Trophoblast cell (in vitro differentiated cells and primary cell): ENCODE measurements at regions not wholly inside any gene's neighbourhood (a gene's known extent, or its start where the extent isn't known, plus 50 kb on each side); places are given as distances from the start of the nearest gene placed in this dataset.

Experiments
- DNase-seq, 2 donors: peaks; one replicate each; pipeline ENCODE4 v3.0.0-alpha.2; 2016
- H2AFZ ChIP-seq: 2 replicates; pipeline ENCODE4 v1.6.1; 2013; ENCODE audit warnings: low read length, moderate library complexity, mild to moderate bottlenecking; ENCODE audit not compliant: insufficient read depth, poor library complexity
- H2AK5ac ChIP-seq: 2 replicates; pipeline ENCODE4 v1.6.1; 2013; ENCODE audit warnings: mild to moderate bottlenecking, low read length
- H2BK120ac ChIP-seq: 2 replicates; pipeline ENCODE4 v1.6.1; 2013; ENCODE audit warnings: low read length, mild to moderate bottlenecking, moderate library complexity; ENCODE audit not compliant: insufficient read depth, poor library complexity
- H2BK12ac ChIP-seq: 2 replicates; pipeline ENCODE4 v1.6.1; 2013; ENCODE audit warnings: mild to moderate bottlenecking, low read length, moderate library complexity
- H2BK5ac ChIP-seq: 2 replicates; pipeline ENCODE4 v1.6.1; 2013; ENCODE audit warnings: low read length, low read depth, moderate library complexity, mild to moderate bottlenecking; ENCODE audit not compliant: poor library complexity
- H3K14ac ChIP-seq: 2 replicates; pipeline ENCODE4 v1.6.1; 2013; ENCODE audit warnings: mild to moderate bottlenecking, low read length
- H3K18ac ChIP-seq: 2 replicates; pipeline ENCODE4 v1.6.1; 2013; ENCODE audit warnings: mild to moderate bottlenecking, low read length
- H3K23ac ChIP-seq: 2 replicates; pipeline ENCODE4 v1.6.1; 2013; ENCODE audit warnings: low read length
- H3K27ac ChIP-seq: 2 replicates; pipeline ENCODE4 v1.5.1; 2013; ENCODE audit warnings: low read depth, mild to moderate bottlenecking, inconsistent platforms, low read length, moderate library complexity
- H3K27me3 ChIP-seq: 2 replicates; pipeline ENCODE4 v1.6.1; 2013; ENCODE audit warnings: inconsistent platforms, mild to moderate bottlenecking, low read length, moderate library complexity; ENCODE audit not compliant: insufficient read depth
- H3K36me3 ChIP-seq, 2 experiments: 1 replicate in 1 of 2; 2 replicates in 1 of 2; pipeline ENCODE4 v1.6.1; 2013; ENCODE audit warnings: low read length in 2 of 2, mild to moderate bottlenecking in 2 of 2, moderate library complexity in 1 of 2; ENCODE audit not compliant: insufficient read depth in 2 of 2, control insufficient read depth in 1 of 2
- H3K4ac ChIP-seq: 2 replicates; pipeline ENCODE4 v1.6.1; 2013; ENCODE audit warnings: low read depth, mild to moderate bottlenecking, low read length, moderate library complexity
- H3K4me1 ChIP-seq, 2 experiments: 1 replicate in 1 of 2; 2 replicates in 1 of 2; pipeline ENCODE4 v1.6.1; 2013; ENCODE audit warnings: low read length in 2 of 2, mild to moderate bottlenecking in 2 of 2, moderate library complexity in 1 of 2; ENCODE audit not compliant: insufficient read depth in 2 of 2, control insufficient read depth in 1 of 2
- H3K4me2 ChIP-seq: 2 replicates; pipeline ENCODE4 v1.6.1; 2013; ENCODE audit warnings: inconsistent platforms, mild to moderate bottlenecking, low read length, moderate library complexity
- H3K4me3 ChIP-seq: 2 replicates; pipeline ENCODE4 v1.5.1; 2013; ENCODE audit warnings: mild to moderate bottlenecking, low read depth, low read length, inconsistent platforms
- H3K79me1 ChIP-seq: one replicate; pipeline ENCODE4 v1.6.1; 2013; ENCODE audit warnings: low read length
- H3K79me2 ChIP-seq: 2 replicates; pipeline ENCODE4 v1.6.1; 2013; ENCODE audit warnings: low read length, mild to moderate bottlenecking; ENCODE audit not compliant: control insufficient read depth, insufficient read depth, poor library complexity
- H3K9ac ChIP-seq: 2 replicates; pipeline ENCODE4 v1.6.1; 2013; ENCODE audit warnings: mild to moderate bottlenecking, low read length
- H3K9me3 ChIP-seq: 2 replicates; pipeline ENCODE4 v1.6.1; 2013; ENCODE audit warnings: low read depth, mild to moderate bottlenecking, control low read depth, inconsistent platforms, low read length; ENCODE audit not compliant: insufficient read depth
- H4K12ac ChIP-seq: 2 replicates; pipeline ENCODE4 v1.6.1; 2013; ENCODE audit warnings: low read depth, mild to moderate bottlenecking, low read length, moderate library complexity
- H4K8ac ChIP-seq: 2 replicates; pipeline ENCODE4 v1.6.1; 2013; ENCODE audit warnings: low read depth, mild to moderate bottlenecking, low read length, moderate library complexity
- H4K91ac ChIP-seq: one replicate; pipeline ENCODE4 v1.6.1; 2013; ENCODE audit warnings: low read depth, mild to moderate bottlenecking, low read length, moderate library complexity
- WGBS: extraction: QIAGEN DNeasy Blood & Tissue Kit; methylation state at CpG from one replicate; pipeline ENCODE4 v1.1.7; 2013; ENCODE audit warnings: missing lambda C conversion rate; ENCODE audit not compliant: insufficient read length, insufficient coverage; ENCODE audit errors: extremely low coverage; 5-methylcytosine and 5-hydroxymethylcytosine counted together

DNA sequence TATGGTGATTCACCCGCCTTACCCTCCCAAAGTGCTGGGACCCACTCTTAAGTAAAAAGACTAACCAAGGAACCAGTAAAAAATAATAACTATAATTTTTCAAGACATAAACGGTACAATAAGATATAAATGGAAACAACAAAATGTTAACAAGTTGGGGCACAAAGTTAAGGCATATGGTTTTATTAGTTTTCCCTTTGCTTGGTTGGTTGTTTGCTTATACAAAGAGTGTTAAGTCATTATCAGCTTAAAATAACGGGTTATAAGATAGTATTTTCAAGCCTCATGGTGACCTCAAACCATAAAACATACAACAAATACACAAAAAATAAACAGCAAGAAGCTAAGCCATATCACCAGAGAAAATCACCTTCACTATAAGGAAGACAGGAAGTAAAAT, 406.1 kb downstream of the SEC23A start:
- H2AFZ ChIP-seq, result no peak overlapping the region

DNA sequence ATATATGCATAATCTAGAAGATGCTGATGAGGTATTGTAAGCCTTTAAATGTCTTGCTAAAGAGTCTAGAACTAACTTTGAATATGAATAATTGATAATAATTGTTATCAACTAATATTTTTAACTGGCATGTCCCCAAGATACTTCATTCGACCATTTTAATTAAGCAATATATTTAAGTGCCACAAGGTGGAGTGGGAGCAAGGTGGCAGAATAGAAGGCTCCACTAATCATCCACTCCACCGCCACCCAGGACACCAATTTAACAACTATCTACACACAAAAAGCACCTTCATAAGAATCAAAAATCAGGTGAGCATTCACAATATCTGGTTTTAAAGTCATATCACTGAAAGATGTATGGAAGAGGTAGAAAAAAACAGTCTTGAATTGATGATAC, 409.6 kb downstream of the SEC23A start:
- Histone ChIP-seq H2BK12ac (no peak overlapping the region), H3K4ac (no peak overlapping the region), H2AFZ (no peak overlapping the region), H4K91ac (no peak overlapping the region), H3K79me1 (no peaks in the 10 kb centered on the region), H3K27ac (no peak overlapping the region), H2BK120ac (no peak overlapping the region), H2AK5ac (no peak overlapping the region), H3K79me2 (no peaks in the 10 kb centered on the region), H3K14ac (no peak overlapping the region), H3K36me3 (no peaks in the 10 kb centered on the region), H3K9ac (no peak overlapping the region), H4K8ac (no peak overlapping the region), H3K9me3 (no peaks in the 10 kb centered on the region), H3K23ac (no peak overlapping the region), H3K4me3 (no peak overlapping the region), H4K12ac (no peak overlapping the region), H3K4me1 (no peaks in the 10 kb centered on the region), H3K27me3 (no peaks in the 10 kb centered on the region), H3K4me2 (no peak overlapping the region), H2BK5ac (no peak overlapping the region), H3K18ac (no peak overlapping the region)
- no peak for DNase-seq
- WGBS, result no CpG with 5 or more reads among the region's 2 CpGs

More for the DNA sequence above, 406.1 kb downstream of the SEC23A start:
- H3K36me3 ChIP-seq, result no peaks in the 10 kb centered on the region
- no peak overlapping the region for H3K27ac ChIP-seq
- H4K8ac ChIP-seq, result no peak overlapping the region
- H3K4me2 ChIP-seq, result no peak overlapping the region
- H4K91ac ChIP-seq, result no peak overlapping the region
- H3K4me1 ChIP-seq, result no peaks in the 10 kb centered on the region
- no peak overlapping the region for H2BK12ac ChIP-seq
- no peak overlapping the region for H4K12ac ChIP-seq
- H2AK5ac ChIP-seq, result no peak overlapping the region
- no peak overlapping the region for H2BK120ac ChIP-seq
- H3K79me1 ChIP-seq, result no peaks in the 10 kb centered on the region
- H3K9ac ChIP-seq, result no peak overlapping the region
- no peak overlapping the region for H3K4me3 ChIP-seq
- H3K4ac ChIP-seq, result no peak overlapping the region
- no peak overlapping the region for H2BK5ac ChIP-seq
- WGBS, result no CpG with 5 or more reads among the region's 3 CpGs
- no peak overlapping the region for H3K23ac ChIP-seq
- DNase-seq, result no peak
- H3K9me3 ChIP-seq, result no peaks in the 10 kb centered on the region
- no peaks in the 10 kb centered on the region for H3K27me3 ChIP-seq
- H3K18ac ChIP-seq, result no peak overlapping the region
- no peak overlapping the region for H3K14ac ChIP-seq
- H3K79me2 ChIP-seq, result no peaks in the 10 kb centered on the region

DNA sequence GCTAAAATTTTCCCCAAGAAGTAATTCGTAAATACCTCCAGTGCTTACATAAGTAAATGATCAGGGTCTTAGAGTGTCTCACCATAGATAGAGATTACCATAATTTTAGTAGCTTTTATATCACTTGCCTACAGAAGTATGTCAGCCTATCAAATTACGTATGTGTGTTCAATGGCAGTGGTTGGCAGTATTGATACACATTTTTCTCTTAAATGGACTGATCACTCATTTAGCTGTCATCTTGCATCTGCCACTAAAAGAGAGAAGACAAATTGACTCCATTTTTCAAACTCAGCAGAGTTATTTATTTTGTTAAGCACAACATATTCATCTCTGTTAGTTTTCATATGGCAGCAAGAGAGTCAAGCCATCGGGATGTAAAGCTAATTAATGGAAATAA, 413.1 kb upstream of the CLEC14A start:
- Histone ChIP-seq H3K14ac (no peak overlapping the region), H4K91ac (no peak overlapping the region), H4K12ac (no peak overlapping the region), H4K8ac (no peak overlapping the region), H3K4ac (no peak overlapping the region), H3K36me3 (no peaks in the 10 kb centered on the region), H2AK5ac (no peak overlapping the region), H3K27me3 (no peaks in the 10 kb centered on the region), H2BK12ac (no peak overlapping the region), H3K23ac (no peak overlapping the region), H3K79me1 (no peaks in the 10 kb centered on the region), H2AFZ (no peak overlapping the region), H2BK5ac (no peak overlapping the region), H3K4me1 (peaks cover 0 to 2% of the 10 kb centered on the region in 2 experiments), H2BK120ac (no peak overlapping the region), H3K9me3 (no peaks in the 10 kb centered on the region), H3K18ac (no peak overlapping the region), H3K27ac (no peak overlapping the region), H3K4me2 (no peak overlapping the region), H3K79me2 (no peaks in the 10 kb centered on the region), H3K9ac (no peak overlapping the region), H3K4me3 (no peak overlapping the region)
- no CpG with 5 or more reads among the region's 3 CpGs for WGBS
- DNase-seq, result no peak

DNA sequence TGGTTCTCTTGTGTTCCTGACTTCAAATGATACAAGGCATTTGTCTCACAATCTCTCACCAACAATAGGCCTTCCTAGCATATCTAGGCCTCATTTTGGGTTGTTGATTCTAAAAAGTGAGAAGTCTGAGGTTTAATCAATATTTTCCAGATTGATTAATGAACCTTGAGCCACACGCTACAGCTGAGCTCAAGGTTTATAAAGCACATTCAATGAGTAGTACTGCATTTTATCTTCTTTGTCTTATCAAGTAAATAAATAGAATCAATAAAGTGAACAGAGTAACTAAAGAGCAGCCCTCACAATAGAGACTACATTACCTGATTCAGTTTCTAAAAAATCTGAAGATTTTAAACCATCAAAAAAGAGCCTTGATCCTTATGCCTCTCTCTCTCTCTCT, 407.5 kb upstream of the CLEC14A start:
- Histone ChIP-seq H2AK5ac (no peak overlapping the region), H2BK120ac (no peak overlapping the region), H3K79me2 (no peaks in the 10 kb centered on the region), H3K4me3 (no peak overlapping the region), H2BK12ac (no peak overlapping the region), H3K9me3 (no peaks in the 10 kb centered on the region), H3K14ac (no peak overlapping the region), H3K4ac (no peak overlapping the region), H3K4me1 (peaks cover 0 to 2% of the 10 kb centered on the region in 2 experiments), H4K8ac (no peak overlapping the region), H3K18ac (no peak overlapping the region), H3K27ac (no peak overlapping the region), H3K4me2 (no peak overlapping the region), H2BK5ac (no peak overlapping the region), H3K27me3 (no peaks in the 10 kb centered on the region), H3K36me3 (no peaks in the 10 kb centered on the region), H3K79me1 (no peaks in the 10 kb centered on the region), H2AFZ (no peak overlapping the region), H4K91ac (no peak overlapping the region), H3K9ac (no peak overlapping the region), H4K12ac (no peak overlapping the region), H3K23ac (no peak overlapping the region)
- WGBS, result no CpG with 5 or more reads among the region's 1 CpG
- DNase-seq, result no peak
